ENCODE measurements at regions not wholly inside any gene's neighbourhood (a gene's known extent, or its start where the extent isn't known, plus 50 kb on each side); places are given as distances from the start of the nearest gene placed in this dataset.
A peak's percentile ranks its signal among the peaks of the same experiment; 100 is the strongest.

DNA sequence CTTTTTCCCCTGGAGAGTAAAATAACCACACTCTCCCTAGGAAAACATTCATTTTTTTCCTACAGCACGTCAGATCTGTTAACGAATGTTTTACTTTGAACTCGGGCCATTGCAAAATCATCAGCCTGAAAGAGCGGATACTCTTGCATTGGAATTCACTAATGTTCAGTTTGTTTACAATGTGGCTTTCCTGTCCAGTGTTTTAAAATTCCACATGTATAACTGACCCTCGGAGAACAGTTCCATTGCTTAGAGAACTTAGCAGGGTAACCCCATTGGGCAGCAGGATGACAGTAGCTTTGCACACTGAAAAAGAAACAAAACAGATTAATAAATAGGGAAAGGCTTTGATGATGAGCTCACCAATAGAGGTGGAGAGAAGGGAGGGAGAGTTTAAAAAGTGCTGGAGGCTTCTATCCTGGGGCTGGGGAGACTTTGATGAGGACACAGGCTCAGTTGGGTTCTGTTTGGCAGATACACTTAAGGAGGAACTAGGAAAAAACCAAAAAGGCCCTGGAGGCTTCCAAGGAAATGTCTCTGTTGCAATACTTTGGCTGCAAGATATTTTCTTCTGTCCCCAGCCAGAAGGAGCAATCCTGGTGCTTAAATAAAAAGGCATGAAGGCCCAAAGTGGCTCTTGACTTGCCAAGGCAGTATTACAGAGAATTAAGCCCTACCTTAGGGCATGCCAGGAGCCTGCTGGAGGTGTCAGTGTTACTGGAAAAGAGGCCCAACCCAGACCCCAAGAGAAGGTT is 143.1 kb downstream of the ARSF start:
- H3K4me2 ChIP-seq (ENCODE audit: low read length): peak overlapping the region; percentile 50
- peak overlapping the region; percentile 47 for H3K27ac ChIP-seq (ENCODE audit: low read depth, low read length)
- DNase-seq (ENCODE audit: low read depth) (peak; percentile 93), FAIRE-seq (peak; percentile 87)
- no peak overlapping the region for H3K4me3 ChIP-seq (ENCODE audit: insufficient read depth, low read depth, low read length)
- TF ChIP-seq EZH2 (IDR thresholded peaks at IDR 0.05; ENCODE audit: insufficient read depth, low read length) (no peak), CTCF (IDR thresholded peaks at IDR 0.05; ENCODE audit: insufficient read depth, low read depth, low read length) (no peak)
- H3K36me3 ChIP-seq (ENCODE audit: insufficient read depth, low read length): no peaks in the 10 kb centered on the region
- Mint-ChIP-seq H3K36me3 (ENCODE audit: low read depth, unreplicated experiment) (no peaks in the 10 kb centered on the region), H3K4me1 (ENCODE audit: low read depth, unreplicated experiment) (peaks cover 3% of the 10 kb centered on the region), H3K27me3 (ENCODE audit: low read depth, unreplicated experiment) (no peaks in the 10 kb centered on the region), H3K9me3 (ENCODE audit: unreplicated experiment) (no peaks in the 10 kb centered on the region), H3K4me3 (ENCODE audit: unreplicated experiment) (no peak overlapping the region), H3K27ac (ENCODE audit: unreplicated experiment) (no peak overlapping the region)
- H3K9me3 ChIP-seq (ENCODE audit: insufficient read depth, low read depth, low read length): no peaks in the 10 kb centered on the region
- peaks cover 9% of the 10 kb centered on the region for H3K4me1 ChIP-seq (ENCODE audit: insufficient read depth, low read length)
- H3K79me2 ChIP-seq (ENCODE audit: insufficient read depth, low read length): no peaks in the 10 kb centered on the region
- H2AFZ ChIP-seq (ENCODE audit: low read depth, low read length): no peak overlapping the region
- no peaks in the 10 kb centered on the region for H4K20me1 ChIP-seq (ENCODE audit: insufficient read depth, low read length)
- H3K9ac ChIP-seq (ENCODE audit: low read length): peak overlapping the region; percentile 35
- H3K27me3 ChIP-seq (ENCODE audit: insufficient read depth, low read length): no peaks in the 10 kb centered on the region

- FAIRE-seq (peak; percentile 29), DNase-seq (ENCODE audit: low read depth) (peak; percentile 67)
- Histone ChIP-seq H3K4me3 (ENCODE audit: insufficient read depth, low read depth, low read length) (no peak overlapping the region), H3K27me3 (ENCODE audit: insufficient read depth, low read length) (no peaks in the 10 kb centered on the region), H3K36me3 (ENCODE audit: insufficient read depth, low read length) (no peaks in the 10 kb centered on the region), H3K9me3 (ENCODE audit: insufficient read depth, low read depth, low read length) (no peaks in the 10 kb centered on the region), H3K4me1 (ENCODE audit: insufficient read depth, low read length) (peaks cover 14% of the 10 kb centered on the region), H2AFZ (ENCODE audit: low read depth, low read length) (no peak overlapping the region), H3K79me2 (ENCODE audit: insufficient read depth, low read length) (no peaks in the 10 kb centered on the region), H4K20me1 (ENCODE audit: insufficient read depth, low read length) (no peaks in the 10 kb centered on the region), H3K27ac (ENCODE audit: low read depth, low read length) (no peak overlapping the region), H3K4me2 (ENCODE audit: low read length) (no peak overlapping the region), H3K9ac (ENCODE audit: low read length) (no peak overlapping the region)
- no peak overlapping the region for H3K4me3 Mint-ChIP-seq (ENCODE audit: unreplicated experiment)
- peaks cover 9% of the 10 kb centered on the region for H3K4me1 Mint-ChIP-seq (ENCODE audit: low read depth, unreplicated experiment)
- no peaks in the 10 kb centered on the region for H3K36me3 Mint-ChIP-seq (ENCODE audit: low read depth, unreplicated experiment)
- no peak for TF ChIP-seq CTCF (IDR thresholded peaks at IDR 0.05; ENCODE audit: insufficient read depth, low read depth, low read length)
- TF ChIP-seq EZH2 (IDR thresholded peaks at IDR 0.05; ENCODE audit: insufficient read depth, low read length): no peak
- H3K27me3 Mint-ChIP-seq (ENCODE audit: low read depth, unreplicated experiment): no peaks in the 10 kb centered on the region
- H3K27ac Mint-ChIP-seq (ENCODE audit: unreplicated experiment): no peak overlapping the region
- no peaks in the 10 kb centered on the region for H3K9me3 Mint-ChIP-seq (ENCODE audit: unreplicated experiment)
Measured at GRCh38 chrX:3181846-3182245, 140.6 kb downstream of the ARSF start.

- Histone ChIP-seq H3K4me2 (ENCODE audit: low read length) (peak overlapping the region; percentile 78), H4K20me1 (ENCODE audit: insufficient read depth, low read length) (no peaks in the 10 kb centered on the region), H2AFZ (ENCODE audit: low read depth, low read length) (no peak overlapping the region), H3K27me3 (ENCODE audit: insufficient read depth, low read length) (no peaks in the 10 kb centered on the region), H3K4me3 (ENCODE audit: insufficient read depth, low read depth, low read length) (no peak overlapping the region), H3K27ac (ENCODE audit: low read depth, low read length) (no peak overlapping the region), H3K4me1 (ENCODE audit: insufficient read depth, low read length) (peaks cover 12% of the 10 kb centered on the region), H3K9me3 (ENCODE audit: insufficient read depth, low read depth, low read length) (no peaks in the 10 kb centered on the region), H3K36me3 (ENCODE audit: insufficient read depth, low read length) (no peaks in the 10 kb centered on the region), H3K9ac (ENCODE audit: low read length) (no peak overlapping the region), H3K79me2 (ENCODE audit: insufficient read depth, low read length) (no peaks in the 10 kb centered on the region)
- Mint-ChIP-seq H3K9me3 (ENCODE audit: unreplicated experiment) (no peaks in the 10 kb centered on the region), H3K27me3 (ENCODE audit: low read depth, unreplicated experiment) (no peaks in the 10 kb centered on the region), H3K4me1 (ENCODE audit: low read depth, unreplicated experiment) (peaks cover 15% of the 10 kb centered on the region), H3K36me3 (ENCODE audit: low read depth, unreplicated experiment) (no peaks in the 10 kb centered on the region), H3K27ac (ENCODE audit: unreplicated experiment) (no peak overlapping the region), H3K4me3 (ENCODE audit: unreplicated experiment) (no peak overlapping the region)
- TF ChIP-seq EZH2 (IDR thresholded peaks at IDR 0.05; ENCODE audit: insufficient read depth, low read length) (no peak), CTCF (IDR thresholded peaks at IDR 0.05; ENCODE audit: insufficient read depth, low read depth, low read length) (no peak)
- FAIRE-seq (no peak), DNase-seq (ENCODE audit: low read depth) (no peak)
Measured at GRCh38 chrX:3178329-3178728, 137.1 kb downstream of the ARSF start.

Measured in astrocyte (in vitro differentiated cells and primary cell).